Forelimb muscle (tissue), 1 donor: ENCODE measurements at regions not wholly inside any gene's neighbourhood (a gene's known extent, or its start where the extent isn't known, plus 50 kb on each side); places are given as distances from the start of the nearest gene placed in this dataset.
"Not testable (repeated sequence)": the region's sequence is repeated elsewhere in the genome, so short reads cannot be mapped to it uniquely, and the experiment has no call there.

ENCODE experiments used
- DNase-seq: peaks from one replicate; pipeline ENCODE4 v3.0.0-alpha.2; 2013; ENCODE audit warnings: low read depth

DNA sequence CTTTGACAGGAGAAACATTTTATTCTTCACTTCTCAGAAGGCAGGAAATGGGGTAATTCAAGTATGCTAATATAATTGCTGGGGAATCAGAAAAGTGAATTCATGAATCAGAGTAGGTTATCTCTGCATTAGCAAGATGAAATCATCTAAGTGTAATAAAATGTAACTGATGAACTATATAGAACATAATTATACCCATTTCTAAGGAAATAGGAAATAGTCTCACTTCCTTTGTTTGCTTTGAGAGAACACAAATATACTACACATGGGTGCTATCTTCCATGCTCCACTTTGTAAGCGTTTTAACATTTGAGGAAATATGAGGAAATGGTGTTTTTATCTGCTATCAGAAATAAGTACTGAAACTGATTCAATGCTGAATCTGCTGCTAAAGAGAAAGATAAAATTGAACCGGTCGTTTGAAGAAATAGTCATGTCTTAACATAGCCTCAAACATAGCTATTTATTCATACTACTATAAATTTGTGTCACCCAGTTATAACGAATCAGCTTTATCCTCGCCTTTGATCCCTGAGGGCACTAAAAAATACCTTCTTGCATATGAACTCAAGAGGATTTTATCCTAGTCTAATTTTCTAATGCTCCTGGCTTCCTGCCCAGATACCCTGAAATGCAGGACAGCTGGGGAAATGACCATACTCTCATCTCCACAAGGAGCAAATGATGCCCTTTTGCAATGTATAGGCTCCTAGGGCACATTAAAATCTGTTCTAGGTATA is 696.0 kb downstream of the C12orf50 start:
- no peak for DNase-seq

DNA sequence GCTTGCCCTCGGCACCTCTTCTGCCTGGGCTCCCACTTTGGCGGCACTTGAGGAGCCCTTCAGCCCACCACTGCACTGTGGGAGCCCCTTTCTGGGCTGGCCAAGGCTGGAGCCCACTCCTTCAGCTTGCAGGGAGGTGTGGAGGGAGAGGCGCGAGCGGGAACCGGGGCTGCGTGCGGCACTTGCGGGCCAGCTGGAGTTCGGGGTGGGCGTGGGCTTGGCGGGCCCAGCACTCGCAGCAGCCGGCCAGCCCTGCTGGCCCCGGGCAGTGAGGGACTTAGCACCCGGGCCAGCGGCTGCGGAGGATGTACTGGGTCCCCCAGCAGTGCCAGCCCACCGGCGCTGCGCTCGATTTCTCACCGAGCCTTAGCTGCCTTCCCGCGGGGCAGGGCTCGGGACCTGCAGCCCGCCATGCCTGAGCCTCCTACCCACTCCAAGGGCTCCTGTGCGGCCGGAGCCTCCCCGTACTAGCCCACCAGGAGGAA is 699.1 kb downstream of the C12orf50 start:
- not testable (repeated sequence) for DNase-seq

DNA sequence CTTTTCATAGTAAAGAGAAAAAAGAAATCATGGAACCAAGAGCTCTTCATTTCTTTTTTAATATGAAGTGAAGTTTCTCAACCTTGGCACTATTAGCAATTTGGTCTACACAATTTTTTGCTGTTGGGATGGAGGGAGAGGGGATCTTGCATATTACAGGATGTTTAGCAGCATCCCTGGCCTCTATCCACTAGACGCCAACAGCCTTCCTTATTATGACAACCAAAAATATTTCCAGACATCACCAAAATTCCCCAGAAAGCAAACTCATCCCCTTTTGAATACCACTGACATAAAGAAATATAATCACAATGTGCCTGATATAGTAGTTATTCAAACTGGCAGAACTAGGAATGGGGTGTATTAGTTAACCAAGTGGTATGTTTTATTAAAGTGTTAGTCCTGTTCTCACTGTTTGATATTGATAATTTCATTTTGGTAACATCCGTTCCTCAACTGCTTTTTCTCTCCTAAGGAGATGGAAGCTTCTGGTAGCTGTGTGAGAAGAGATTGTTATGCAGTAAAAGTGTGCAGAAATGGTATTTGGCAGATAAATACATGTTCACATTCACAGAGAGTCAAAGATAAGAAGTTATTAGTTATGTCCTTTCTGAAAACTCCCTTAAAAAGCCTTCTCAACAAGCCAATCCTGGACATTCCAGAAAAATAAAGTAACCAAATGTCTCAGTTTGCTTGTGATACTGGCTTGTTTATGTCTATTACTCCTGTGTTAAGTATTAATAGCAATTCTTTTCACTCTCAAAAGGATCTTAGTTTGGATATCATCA is 699.9 kb downstream of the C12orf50 start:
- DNase-seq = no peak

DNA sequence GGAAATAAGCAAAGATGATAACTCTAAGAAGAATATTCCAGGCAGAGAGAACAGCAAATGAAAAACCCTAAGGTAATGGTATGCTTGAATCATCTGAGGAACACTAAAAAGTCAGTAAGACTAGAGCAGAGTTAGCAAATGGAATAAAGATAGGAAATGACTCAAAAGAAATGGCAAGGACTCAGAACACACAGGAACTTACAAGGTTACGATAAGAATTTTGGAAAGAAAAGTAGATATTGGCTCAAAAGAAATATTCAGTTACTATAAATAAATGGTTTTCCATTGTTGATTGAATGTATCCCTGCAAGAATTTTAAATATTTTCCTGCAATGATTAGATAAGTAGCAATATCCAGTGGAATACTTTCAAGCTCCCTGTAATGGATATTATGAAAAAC is 705.8 kb downstream of the C12orf50 start:
- no peak for DNase-seq

DNA sequence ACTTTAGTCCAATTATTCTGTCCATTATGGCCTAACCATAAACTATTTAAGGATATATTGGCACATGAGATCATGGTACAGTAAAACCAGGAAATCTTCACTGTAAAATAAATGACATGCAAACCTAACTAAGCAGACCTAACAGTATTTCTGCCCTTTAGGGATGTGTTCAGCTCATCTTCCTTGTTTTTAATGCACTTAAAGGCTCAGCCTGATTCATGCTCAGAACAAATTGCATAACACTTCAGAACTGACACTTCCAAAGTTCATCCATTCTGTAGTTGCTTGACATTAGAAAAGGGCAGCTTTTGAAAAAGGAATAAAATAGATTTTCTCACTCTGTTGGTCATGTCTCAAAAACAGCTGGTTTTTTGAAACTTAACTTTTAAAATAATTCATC is 708.5 kb downstream of the C12orf50 start:
- no peak for DNase-seq

DNA sequence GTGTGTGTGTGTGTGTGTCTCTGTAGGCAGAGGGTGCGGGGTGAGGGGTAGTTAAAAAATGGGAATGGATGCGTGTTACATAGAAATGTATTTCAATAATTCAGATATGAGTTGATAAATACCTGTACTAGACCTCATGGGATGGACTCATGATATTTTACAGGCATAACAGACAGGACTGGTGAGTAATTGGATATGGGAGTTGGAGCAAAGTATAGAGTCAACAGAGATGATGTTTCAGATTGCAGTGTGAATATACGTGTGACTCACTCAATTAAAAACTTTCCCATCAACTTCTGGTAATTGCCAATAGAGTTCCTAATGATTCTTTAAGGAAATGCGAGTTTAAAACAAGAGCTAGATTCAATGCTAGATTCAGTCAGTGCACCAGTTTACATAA is 711.9 kb downstream of the C12orf50 start:
- no peak for DNase-seq

DNA sequence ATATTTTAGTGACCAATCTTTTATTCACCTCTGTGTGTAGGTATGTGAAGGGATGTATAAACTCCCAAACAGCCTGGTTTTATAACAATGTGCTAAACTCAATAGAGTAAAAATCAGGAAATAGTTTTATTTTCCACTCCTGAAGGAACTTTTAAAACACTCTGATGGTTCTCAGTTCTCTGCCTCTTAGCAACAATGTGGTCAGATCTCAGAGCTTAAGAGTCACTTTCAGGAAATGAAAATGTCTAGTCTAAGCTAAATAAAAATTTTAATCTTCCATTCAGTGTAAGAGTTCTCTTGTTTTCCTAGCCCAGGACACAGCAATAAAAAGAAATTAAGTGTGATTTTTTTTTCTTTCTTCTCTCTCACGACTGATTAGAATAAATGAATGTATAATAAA is 718.0 kb downstream of the C12orf50 start:
- no peak for DNase-seq

DNA sequence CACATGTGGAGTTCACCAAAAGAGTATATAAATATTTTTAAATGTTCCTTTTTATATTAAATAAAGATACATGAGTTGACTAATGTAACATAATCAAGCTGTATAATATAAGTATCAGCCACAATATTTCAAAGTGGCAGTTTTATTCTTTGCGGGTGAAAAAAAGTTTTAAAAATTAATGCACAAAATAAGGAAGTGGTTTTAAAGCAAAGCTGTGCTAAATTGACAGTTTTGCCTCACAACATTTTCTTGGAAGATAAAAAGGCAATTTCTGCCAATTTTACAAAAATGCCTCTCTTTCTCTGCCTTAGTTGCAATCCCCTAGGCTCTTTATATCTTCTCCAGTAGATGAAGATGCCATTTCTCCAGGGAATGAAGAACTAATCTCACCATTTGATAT is 719.1 kb downstream of the C12orf50 start:
- DNase-seq = no peak

DNA sequence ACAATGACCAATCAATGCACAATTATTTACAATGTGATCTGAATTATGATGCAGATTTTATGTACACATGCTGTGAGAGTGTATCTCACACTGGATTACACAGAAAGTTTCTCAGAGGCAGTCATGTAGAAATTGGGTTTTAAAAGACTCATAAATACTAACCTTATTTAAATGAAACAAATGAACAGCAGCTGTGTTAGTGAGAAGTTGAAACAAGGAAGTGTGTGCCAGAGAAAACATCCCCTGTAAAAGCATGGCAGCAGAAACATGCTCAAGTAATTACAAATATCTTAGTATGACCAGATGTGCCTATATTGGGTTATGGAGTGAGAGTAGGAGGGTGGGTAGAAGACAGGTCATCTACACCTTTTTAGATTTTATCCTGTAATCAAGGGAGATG is 723.7 kb downstream of the C12orf50 start:
- DNase-seq = no peak

DNA sequence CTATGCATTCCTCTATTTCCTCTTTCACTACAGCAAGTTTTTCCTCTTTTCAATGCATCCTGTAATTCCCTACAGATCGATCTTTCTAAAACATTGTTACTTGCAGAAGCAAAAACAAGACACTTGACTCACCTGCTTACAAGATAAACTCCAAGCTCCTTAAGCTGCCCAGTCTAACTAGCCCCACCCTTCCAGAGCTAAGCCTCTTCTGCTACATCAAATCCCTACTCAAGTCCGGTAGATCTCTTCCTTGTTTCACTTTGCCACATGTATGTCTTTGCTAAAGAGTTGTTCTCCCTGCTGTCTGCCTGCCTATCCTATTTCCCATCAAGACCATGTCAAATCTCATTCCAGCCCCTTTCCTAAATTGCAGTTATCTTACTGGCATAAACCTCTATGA is 724.8 kb downstream of the C12orf50 start:
- DNase-seq = no peak

DNA sequence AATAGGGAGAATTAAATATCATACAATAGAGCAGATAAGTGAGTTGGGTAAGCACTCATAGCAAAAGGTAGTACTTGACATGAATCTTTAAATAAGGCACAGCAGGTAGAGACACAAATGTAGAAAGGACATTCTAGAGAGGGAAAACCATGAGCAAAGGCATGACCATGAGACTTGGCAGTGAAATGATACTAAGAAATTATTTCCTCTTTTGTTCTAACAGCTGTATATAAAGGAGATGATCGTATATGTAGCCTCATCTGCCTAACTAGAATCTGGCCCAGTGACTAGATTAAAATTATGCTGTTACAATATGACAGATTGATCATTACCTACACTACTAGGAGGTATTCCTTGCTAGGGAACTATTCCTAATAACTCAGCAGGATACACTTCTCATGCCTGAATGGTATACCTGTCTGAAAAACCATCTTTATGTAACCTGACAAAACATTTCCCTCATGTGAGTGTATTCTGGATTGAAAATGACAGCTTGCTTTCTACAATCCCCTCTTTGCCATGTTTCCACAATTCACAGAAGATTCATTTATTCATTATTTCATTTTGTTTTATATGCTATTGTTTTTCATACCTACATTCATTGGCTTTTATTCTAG is 725.7 kb downstream of the C12orf50 start:
- DNase-seq = no peak

DNA sequence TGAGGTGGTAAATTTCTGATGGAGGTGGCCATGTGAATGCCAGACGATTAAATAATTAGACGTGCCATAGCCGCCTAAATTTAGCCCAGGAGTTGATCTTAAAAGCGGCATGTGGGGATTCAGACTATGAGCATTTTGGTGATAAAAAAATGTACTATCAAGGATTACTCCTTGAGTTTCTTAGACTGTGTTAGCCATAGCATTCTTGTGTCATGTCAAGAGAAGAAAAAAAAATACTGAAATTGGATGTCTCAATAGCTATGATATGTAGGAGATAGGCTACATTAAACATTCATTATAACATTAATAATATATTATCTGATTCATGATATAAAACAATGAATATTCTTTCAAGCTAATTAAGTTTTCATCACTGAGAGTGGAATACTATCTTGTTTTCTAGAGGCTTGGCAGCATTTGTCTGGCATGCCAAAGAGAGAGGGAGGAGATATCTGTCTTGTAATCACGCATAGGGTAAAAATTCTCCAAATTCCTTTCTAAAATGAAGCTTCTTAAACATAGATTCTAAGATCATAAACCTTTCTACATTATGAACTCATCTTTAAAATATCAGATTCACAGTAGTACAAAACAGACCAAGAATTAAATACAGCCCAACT is 727.0 kb downstream of the C12orf50 start:
- no peak for DNase-seq

DNA sequence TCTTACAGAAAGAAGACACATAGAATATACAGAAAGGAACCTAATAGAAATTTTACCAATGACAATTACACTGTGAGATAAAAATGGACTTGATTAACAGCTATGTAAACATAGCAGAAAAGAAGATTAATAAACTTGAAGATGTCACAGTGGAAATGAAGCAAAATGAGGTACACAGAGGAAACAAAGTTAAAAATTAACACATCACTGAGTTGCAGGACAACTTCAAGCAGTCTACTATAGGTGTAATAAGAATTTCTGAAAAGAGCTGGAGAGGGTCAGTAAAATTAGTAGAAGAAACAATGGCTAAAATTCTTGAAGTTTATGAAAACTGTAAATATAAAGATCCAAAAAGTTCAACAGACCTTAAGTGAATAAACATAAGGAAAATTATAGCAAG is 738.7 kb downstream of the C12orf50 start:
- DNase-seq = no peak

DNA sequence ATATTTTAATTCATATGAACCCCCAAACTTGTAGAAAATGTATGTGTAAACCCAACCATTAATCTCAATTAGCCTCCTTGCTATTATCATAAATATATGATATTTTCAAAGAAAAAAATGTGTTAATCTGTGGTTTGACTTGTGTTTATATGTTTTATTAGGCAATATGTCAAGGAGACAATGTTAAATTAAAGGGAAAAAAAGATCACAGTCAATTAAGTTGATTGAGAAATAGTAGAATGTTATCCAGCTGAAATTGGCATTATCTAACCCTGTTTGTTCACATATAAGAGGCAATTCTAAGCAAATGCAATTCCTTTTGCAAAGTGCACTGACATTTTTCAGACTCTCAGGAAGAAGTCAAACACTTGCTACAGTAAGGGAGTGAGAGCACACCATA is 745.3 kb downstream of the C12orf50 start:
- no peak for DNase-seq

DNA sequence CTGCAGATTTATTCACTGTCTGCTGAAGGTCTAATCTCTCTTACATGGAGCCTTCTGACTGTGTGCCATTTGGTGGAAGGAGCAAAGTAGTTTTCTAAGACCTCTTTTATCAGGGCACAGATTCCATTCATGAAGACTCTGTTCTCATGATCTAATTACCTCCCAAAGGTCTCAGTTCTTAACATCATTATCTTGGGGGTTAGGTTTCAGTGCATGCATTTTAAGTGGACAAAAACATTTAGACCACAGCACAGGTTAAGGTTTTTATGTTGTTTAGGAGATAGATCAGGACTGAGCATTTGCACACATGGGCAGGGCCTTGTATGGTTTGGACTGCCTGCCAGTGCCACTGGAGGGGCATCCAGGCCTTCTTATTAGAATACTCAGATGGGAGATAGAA is 746.1 kb downstream of the C12orf50 start:
- DNase-seq = no peak

DNA sequence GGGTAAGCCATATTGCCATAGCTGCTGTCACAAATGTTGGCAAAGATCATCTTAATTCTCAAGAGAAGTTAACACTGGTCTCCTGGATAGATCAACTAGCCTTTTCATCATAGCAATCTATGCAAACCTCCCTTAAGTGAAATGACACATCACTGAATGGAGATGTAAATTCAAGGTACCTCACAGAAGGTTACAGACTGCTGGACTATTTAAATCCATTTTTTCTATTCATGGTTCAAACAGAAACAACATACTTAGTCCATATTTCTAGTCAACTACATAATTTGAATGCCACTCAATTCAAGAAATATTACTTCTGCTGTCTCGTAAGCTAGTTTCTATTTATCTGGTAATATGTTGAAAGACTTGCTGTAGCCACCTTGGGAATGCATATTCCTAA is 748.3 kb downstream of the C12orf50 start:
- DNase-seq = no peak

DNA sequence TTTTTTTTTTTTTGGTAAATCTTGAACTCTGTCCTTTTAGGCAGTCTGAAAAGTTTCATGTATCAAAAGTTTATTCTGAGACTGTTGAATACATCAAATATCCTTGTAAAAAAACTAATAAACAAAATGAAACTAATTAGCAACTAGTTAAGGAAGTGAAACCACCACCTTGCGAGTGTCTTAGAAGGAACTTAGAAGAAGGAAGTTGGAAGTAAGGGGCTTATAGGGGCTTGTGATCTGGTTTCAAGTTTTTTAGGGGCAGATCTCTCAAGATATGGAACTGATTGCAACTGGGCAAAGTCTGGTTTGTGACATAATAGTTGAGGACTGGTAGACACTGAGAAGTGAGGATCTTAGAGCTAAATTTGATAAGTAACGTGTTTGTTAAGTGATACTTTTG is 748.8 kb downstream of the C12orf50 start:
- DNase-seq = no peak

DNA sequence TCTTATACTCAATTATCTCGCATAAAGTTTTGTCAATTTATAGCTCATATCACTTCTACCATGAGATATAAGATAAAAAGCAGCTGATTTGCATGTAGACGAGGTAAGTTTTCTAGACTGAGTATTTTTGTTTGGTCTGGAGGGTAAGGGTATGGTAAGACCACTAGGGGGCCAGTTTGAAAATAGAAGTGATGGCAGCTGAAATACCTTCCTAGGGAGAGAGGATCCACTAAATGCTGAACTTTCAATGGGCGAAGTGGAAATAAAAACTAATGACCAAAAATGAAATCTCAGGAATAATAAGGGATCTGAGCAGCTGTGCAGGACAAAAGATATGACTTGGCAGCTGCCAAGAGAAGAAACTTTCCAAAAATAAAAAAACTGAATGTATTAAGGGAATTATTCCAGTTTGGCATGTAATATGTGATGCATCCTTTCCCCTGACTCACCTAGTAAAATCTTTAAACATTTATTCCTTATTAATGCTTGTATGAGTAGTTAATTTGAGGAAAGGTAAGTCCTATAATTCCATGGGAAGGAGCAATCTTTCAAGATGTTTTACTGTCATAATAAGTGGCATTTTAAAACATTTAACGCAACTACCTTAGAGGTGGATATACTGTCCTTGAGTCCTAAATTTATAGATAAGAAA is 754.5 kb downstream of the C12orf50 start:
- no peak for DNase-seq

DNA sequence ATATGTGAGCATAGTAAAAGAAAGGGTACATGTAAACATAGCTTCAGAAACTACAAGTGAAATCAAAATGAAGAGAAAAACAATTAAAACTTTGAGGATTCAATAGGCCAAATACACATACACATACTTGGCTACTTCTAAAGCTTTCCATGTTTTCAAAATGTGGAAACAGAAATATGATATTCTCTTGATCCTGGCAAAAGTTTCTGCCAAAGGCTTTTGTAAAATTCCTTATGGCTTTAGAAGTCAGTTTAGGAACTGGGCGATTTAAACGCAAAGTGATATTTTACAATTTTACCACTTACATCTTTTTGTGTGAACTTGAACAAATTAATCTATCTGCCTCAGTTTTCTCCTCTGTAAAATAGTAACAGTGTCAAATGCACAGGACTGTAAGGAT is 756.4 kb downstream of the C12orf50 start:
- no peak for DNase-seq

DNA sequence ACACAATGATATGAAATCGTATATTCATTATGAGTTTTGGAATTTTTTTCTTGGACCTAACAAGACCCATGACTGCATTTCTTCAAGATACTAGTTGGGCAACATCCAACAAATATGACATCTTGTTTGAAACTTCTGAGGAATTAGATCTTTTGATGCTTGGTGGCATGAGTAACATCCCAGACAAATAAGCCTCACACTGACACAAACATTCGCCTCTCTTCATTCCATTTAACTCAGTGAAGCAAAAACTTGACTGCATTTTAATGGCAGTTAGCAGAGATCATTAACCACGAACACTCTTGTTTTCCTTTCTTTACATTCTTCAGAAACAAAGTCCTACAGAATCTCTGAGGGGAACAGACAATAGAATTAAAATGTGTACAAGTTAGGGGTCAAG is 758.3 kb downstream of the C12orf50 start:
- DNase-seq = no peak

DNA sequence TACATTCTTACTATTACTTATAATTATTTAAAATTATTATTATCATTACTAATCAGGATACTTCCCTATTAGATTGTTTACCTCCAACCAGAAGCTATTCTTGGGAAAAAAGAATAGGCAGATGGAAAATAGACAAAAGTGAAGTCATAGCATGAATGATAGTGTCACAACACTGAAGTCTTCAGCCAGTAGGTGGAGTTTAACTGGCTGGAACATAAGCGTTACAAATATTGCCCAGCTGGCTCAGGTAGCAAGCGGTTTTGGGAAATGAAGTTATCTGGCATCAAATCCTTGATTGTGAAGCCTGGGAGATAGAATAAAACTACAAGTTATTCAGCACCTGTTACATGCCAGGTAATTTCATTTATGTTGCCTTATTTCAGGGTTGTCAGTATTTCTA is 762.9 kb downstream of the C12orf50 start:
- DNase-seq = no peak

DNA sequence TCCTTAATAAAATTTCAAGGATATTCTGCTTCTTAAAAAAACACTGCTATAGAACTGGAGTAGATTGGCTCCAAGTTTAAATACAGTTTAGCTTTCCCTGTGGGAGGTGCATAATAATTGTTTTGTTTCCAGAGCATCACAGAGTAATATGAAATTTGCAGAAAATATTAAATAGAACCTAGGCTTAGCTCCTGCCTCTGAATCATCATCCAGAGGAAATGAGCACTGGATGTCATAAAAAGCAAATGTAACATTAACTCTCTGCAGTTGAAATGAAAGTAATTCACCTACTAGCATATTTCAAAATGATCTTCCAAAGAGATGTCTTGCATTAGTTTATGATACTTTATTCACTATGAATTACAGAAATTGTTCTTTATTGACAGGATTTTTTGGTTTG is 769.8 kb downstream of the C12orf50 start:
- no peak for DNase-seq
